Trophoblast cell (in vitro differentiated cells and primary cell): ENCODE measurements at regions not wholly inside any gene's neighbourhood (a gene's known extent, or its start where the extent isn't known, plus 50 kb on each side); places are given as distances from the start of the nearest gene placed in this dataset.

Source experiments
- DNase-seq, 2 donors: peaks; one replicate each; pipeline ENCODE4 v3.0.0-alpha.2; 2016
- H2AFZ ChIP-seq: 2 replicates; pipeline ENCODE4 v1.6.1; 2013; ENCODE audit warnings: low read length, moderate library complexity, mild to moderate bottlenecking; ENCODE audit not compliant: insufficient read depth, poor library complexity
- H2AK5ac ChIP-seq: 2 replicates; pipeline ENCODE4 v1.6.1; 2013; ENCODE audit warnings: mild to moderate bottlenecking, low read length
- H2BK120ac ChIP-seq: 2 replicates; pipeline ENCODE4 v1.6.1; 2013; ENCODE audit warnings: low read length, mild to moderate bottlenecking, moderate library complexity; ENCODE audit not compliant: insufficient read depth, poor library complexity
- H2BK12ac ChIP-seq: 2 replicates; pipeline ENCODE4 v1.6.1; 2013; ENCODE audit warnings: mild to moderate bottlenecking, low read length, moderate library complexity
- H2BK5ac ChIP-seq: 2 replicates; pipeline ENCODE4 v1.6.1; 2013; ENCODE audit warnings: low read length, low read depth, moderate library complexity, mild to moderate bottlenecking; ENCODE audit not compliant: poor library complexity
- H3K14ac ChIP-seq: 2 replicates; pipeline ENCODE4 v1.6.1; 2013; ENCODE audit warnings: mild to moderate bottlenecking, low read length
- H3K18ac ChIP-seq: 2 replicates; pipeline ENCODE4 v1.6.1; 2013; ENCODE audit warnings: mild to moderate bottlenecking, low read length
- H3K23ac ChIP-seq: 2 replicates; pipeline ENCODE4 v1.6.1; 2013; ENCODE audit warnings: low read length
- H3K27ac ChIP-seq: 2 replicates; pipeline ENCODE4 v1.5.1; 2013; ENCODE audit warnings: low read depth, mild to moderate bottlenecking, inconsistent platforms, low read length, moderate library complexity
- H3K27me3 ChIP-seq: 2 replicates; pipeline ENCODE4 v1.6.1; 2013; ENCODE audit warnings: inconsistent platforms, mild to moderate bottlenecking, low read length, moderate library complexity; ENCODE audit not compliant: insufficient read depth
- H3K36me3 ChIP-seq, 2 experiments: 1 replicate in 1 of 2; 2 replicates in 1 of 2; pipeline ENCODE4 v1.6.1; 2013; ENCODE audit warnings: low read length in 2 of 2, mild to moderate bottlenecking in 2 of 2, moderate library complexity in 1 of 2; ENCODE audit not compliant: insufficient read depth in 2 of 2, control insufficient read depth in 1 of 2
- H3K4ac ChIP-seq: 2 replicates; pipeline ENCODE4 v1.6.1; 2013; ENCODE audit warnings: low read depth, mild to moderate bottlenecking, low read length, moderate library complexity
- H3K4me1 ChIP-seq, 2 experiments: 1 replicate in 1 of 2; 2 replicates in 1 of 2; pipeline ENCODE4 v1.6.1; 2013; ENCODE audit warnings: low read length in 2 of 2, mild to moderate bottlenecking in 2 of 2, moderate library complexity in 1 of 2; ENCODE audit not compliant: insufficient read depth in 2 of 2, control insufficient read depth in 1 of 2
- H3K4me2 ChIP-seq: 2 replicates; pipeline ENCODE4 v1.6.1; 2013; ENCODE audit warnings: inconsistent platforms, mild to moderate bottlenecking, low read length, moderate library complexity
- H3K4me3 ChIP-seq: 2 replicates; pipeline ENCODE4 v1.5.1; 2013; ENCODE audit warnings: mild to moderate bottlenecking, low read depth, low read length, inconsistent platforms
- H3K79me1 ChIP-seq: one replicate; pipeline ENCODE4 v1.6.1; 2013; ENCODE audit warnings: low read length
- H3K79me2 ChIP-seq: 2 replicates; pipeline ENCODE4 v1.6.1; 2013; ENCODE audit warnings: low read length, mild to moderate bottlenecking; ENCODE audit not compliant: control insufficient read depth, insufficient read depth, poor library complexity
- H3K9ac ChIP-seq: 2 replicates; pipeline ENCODE4 v1.6.1; 2013; ENCODE audit warnings: mild to moderate bottlenecking, low read length
- H3K9me3 ChIP-seq: 2 replicates; pipeline ENCODE4 v1.6.1; 2013; ENCODE audit warnings: low read depth, mild to moderate bottlenecking, control low read depth, inconsistent platforms, low read length; ENCODE audit not compliant: insufficient read depth
- H4K12ac ChIP-seq: 2 replicates; pipeline ENCODE4 v1.6.1; 2013; ENCODE audit warnings: low read depth, mild to moderate bottlenecking, low read length, moderate library complexity
- H4K8ac ChIP-seq: 2 replicates; pipeline ENCODE4 v1.6.1; 2013; ENCODE audit warnings: low read depth, mild to moderate bottlenecking, low read length, moderate library complexity
- H4K91ac ChIP-seq: one replicate; pipeline ENCODE4 v1.6.1; 2013; ENCODE audit warnings: low read depth, mild to moderate bottlenecking, low read length, moderate library complexity
- WGBS: extraction: QIAGEN DNeasy Blood & Tissue Kit; methylation state at CpG from one replicate; pipeline ENCODE4 v1.1.7; 2013; ENCODE audit warnings: missing lambda C conversion rate; ENCODE audit not compliant: insufficient read length, insufficient coverage; ENCODE audit errors: extremely low coverage; 5-methylcytosine and 5-hydroxymethylcytosine counted together

- Histone ChIP-seq H3K27me3 (no peaks in the 10 kb centered on the region), H3K14ac (no peak overlapping the region), H2BK12ac (no peak overlapping the region)
These were observed 177.0 kb upstream of the C16orf82 start for GRCh38 chr16:26889740-26890139.

GRCh38 chr16:26898200-26898599 is 168.5 kb upstream of the C16orf82 start:
- Histone ChIP-seq H3K9ac (no peak overlapping the region), H2AFZ (no peak overlapping the region), H2BK120ac (no peak overlapping the region), H3K23ac (no peak overlapping the region), H2AK5ac (no peak overlapping the region), H3K4me3 (no peak overlapping the region), H3K27ac (no peak overlapping the region), H2BK12ac (no peak overlapping the region), H3K27me3 (no peaks in the 10 kb centered on the region), H3K79me1 (no peaks in the 10 kb centered on the region), H3K79me2 (no peaks in the 10 kb centered on the region), H2BK5ac (no peak overlapping the region), H4K8ac (no peak overlapping the region), H3K9me3 (no peaks in the 10 kb centered on the region), H3K4me2 (no peak overlapping the region), H3K18ac (no peak overlapping the region), H4K12ac (no peak overlapping the region), H3K14ac (no peak overlapping the region), H4K91ac (no peak overlapping the region), H3K4ac (no peak overlapping the region), H3K4me1 (no peaks in the 10 kb centered on the region), H3K36me3 (no peaks in the 10 kb centered on the region)
- no peak for DNase-seq

More at GRCh38 chr16:26889740-26890139, 177.0 kb upstream of the C16orf82 start:
- H3K9me3 ChIP-seq: no peaks in the 10 kb centered on the region
- WGBS: no CpG with 5 or more reads among the region's 2 CpGs
- no peak overlapping the region for H2AFZ ChIP-seq
- H4K8ac ChIP-seq: no peak overlapping the region
- H3K4ac ChIP-seq: no peak overlapping the region
- no peak overlapping the region for H4K91ac ChIP-seq
- H2BK5ac ChIP-seq: no peak overlapping the region
- H3K9ac ChIP-seq: no peak overlapping the region
- no peaks in the 10 kb centered on the region for H3K79me1 ChIP-seq
- H3K4me2 ChIP-seq: no peak overlapping the region
- no peak overlapping the region for H2BK120ac ChIP-seq
- H4K12ac ChIP-seq: no peak overlapping the region
- H3K79me2 ChIP-seq: no peaks in the 10 kb centered on the region
- no peak overlapping the region for H2AK5ac ChIP-seq
- H3K23ac ChIP-seq: no peak overlapping the region
- H3K27ac ChIP-seq: no peak overlapping the region
- no peaks in the 10 kb centered on the region for H3K36me3 ChIP-seq
- no peak for DNase-seq
- H3K4me3 ChIP-seq: no peak overlapping the region
- no peak overlapping the region for H3K18ac ChIP-seq
- H3K4me1 ChIP-seq: no peaks in the 10 kb centered on the region

- WGBS: no CpG with 5 or more reads among the region's 6 CpGs
These were observed 165.4 kb upstream of the C16orf82 start for GRCh38 chr16:26901196-26901861.

GRCh38 chr16:26901983-26902382 is 164.7 kb upstream of the C16orf82 start:
- Histone ChIP-seq H4K8ac (no peak overlapping the region), H3K4me1 (no peaks in the 10 kb centered on the region), H3K27ac (no peak overlapping the region), H3K4ac (no peak overlapping the region), H3K79me2 (no peaks in the 10 kb centered on the region), H3K23ac (no peak overlapping the region), H3K4me3 (no peak overlapping the region), H3K9ac (no peak overlapping the region), H4K91ac (no peak overlapping the region), H3K79me1 (no peaks in the 10 kb centered on the region), H2AFZ (no peak overlapping the region), H3K36me3 (no peaks in the 10 kb centered on the region), H3K27me3 (no peaks in the 10 kb centered on the region), H2AK5ac (no peak overlapping the region), H2BK120ac (no peak overlapping the region), H3K9me3 (no peaks in the 10 kb centered on the region), H3K14ac (no peak overlapping the region), H4K12ac (no peak overlapping the region), H3K18ac (no peak overlapping the region), H3K4me2 (no peak overlapping the region), H2BK12ac (no peak overlapping the region), H2BK5ac (no peak overlapping the region)
- DNase-seq: no peak

More at GRCh38 chr16:26901196-26901861, 165.4 kb upstream of the C16orf82 start:
- Histone ChIP-seq H2BK12ac (no peak overlapping the region), H3K4ac (no peak overlapping the region), H4K8ac (no peak overlapping the region), H3K27ac (no peak overlapping the region), H3K18ac (no peak overlapping the region), H4K91ac (no peak overlapping the region), H2AFZ (no peak overlapping the region), H3K14ac (no peak overlapping the region), H3K9me3 (no peaks in the 10 kb centered on the region), H3K23ac (no peak overlapping the region), H3K79me1 (no peaks in the 10 kb centered on the region), H3K4me2 (no peak overlapping the region), H2BK5ac (no peak overlapping the region), H4K12ac (no peak overlapping the region), H3K9ac (no peak overlapping the region), H2BK120ac (no peak overlapping the region), H3K36me3 (no peaks in the 10 kb centered on the region), H3K4me1 (no peaks in the 10 kb centered on the region), H3K27me3 (no peaks in the 10 kb centered on the region), H3K79me2 (no peaks in the 10 kb centered on the region), H3K4me3 (no peak overlapping the region), H2AK5ac (no peak overlapping the region)
- DNase-seq: no peak
